Liver (tissue), 8 donors: ENCODE measurements at regions not wholly inside any gene's neighbourhood (a gene's known extent, or its start where the extent isn't known, plus 50 kb on each side); places are given as distances from the start of the nearest gene placed in this dataset.

Source experiments
- DNase-seq: peaks from one replicate; pipeline ENCODE4 v3.0.0-alpha.2; 2017; ENCODE audit warnings: low spot score
- H3K27ac ChIP-seq, 2 donors: one replicate each; pipeline ENCODE4 v1.7.0; 2013; ENCODE audit warnings: inconsistent platforms in 2 of 2, low read length in 2 of 2, control low read depth in 1 of 2, low read depth in 1 of 2, mild to moderate bottlenecking in 1 of 2
- H3K27me3 ChIP-seq, 4 donors: one replicate each; pipeline versions ENCODE4 v1.6.1 to v1.7.0; 2013; ENCODE audit warnings: low read length in 3 of 4, inconsistent platforms in 1 of 4, mild to moderate bottlenecking in 1 of 4, moderate library complexity in 1 of 4; ENCODE audit not compliant: control insufficient read depth in 4 of 4, insufficient read depth in 4 of 4
- H3K36me3 ChIP-seq, 4 donors: one replicate each; pipeline versions ENCODE4 v1.6.1 to v1.7.0; 2013; ENCODE audit warnings: low read length in 3 of 4, mild to moderate bottlenecking in 3 of 4, low read depth in 1 of 4, moderate library complexity in 1 of 4; ENCODE audit not compliant: control insufficient read depth in 4 of 4, insufficient read depth in 3 of 4
- H3K4me1 ChIP-seq, 4 donors: one replicate each; pipeline versions ENCODE4 v1.6.1 to v1.7.0; 2013; ENCODE audit warnings: low read length in 3 of 4, mild to moderate bottlenecking in 3 of 4, moderate library complexity in 1 of 4; ENCODE audit not compliant: control insufficient read depth in 4 of 4, insufficient read depth in 4 of 4
- H3K4me3 ChIP-seq, 3 donors: one replicate each; pipeline versions ENCODE4 v1.6.1 to v1.7.0; 2013; ENCODE audit warnings: low read length in 3 of 3, control low read depth in 1 of 3, low read depth in 1 of 3, mild to moderate bottlenecking in 1 of 3
- H3K9ac ChIP-seq, 2 donors: one replicate each; pipeline ENCODE4 v1.7.0; 2013; ENCODE audit warnings: low read length in 2 of 2, mild to moderate bottlenecking in 2 of 2, moderate library complexity in 2 of 2, control low read depth in 1 of 2, low read depth in 1 of 2
- H3K9me3 ChIP-seq, 4 donors: one replicate each; pipeline versions ENCODE4 v1.6.1 to v1.7.0; 2013; ENCODE audit warnings: low read length in 3 of 4; ENCODE audit not compliant: control insufficient read depth in 4 of 4
- ATF3 ChIP-seq: IDR thresholded peaks from 2 replicates; pipeline ENCODE4 v1.6.1; 2016; ENCODE audit warnings: antibody characterized with exemption
- CTCF ChIP-seq: fragments of 150-350 bp; IDR thresholded peaks from 2 replicates; pipeline ENCODE4 v1.5.1; 2017; ENCODE audit warnings: improper control_type of control experiment, low read depth, low read length; ENCODE audit not compliant: missing input control
- EGR1 ChIP-seq, 2 donors: IDR thresholded peaks; 2 replicates each; pipeline ENCODE4 v1.6.1; 2016 to 2018; ENCODE audit warnings: antibody characterized with exemption in 2 of 2, low read depth in 2 of 2
- FOXA1 ChIP-seq: IDR thresholded peaks from 2 replicates; pipeline ENCODE4 v1.6.1; 2016; ENCODE audit warnings: antibody characterized with exemption
- FOXA2 ChIP-seq: IDR thresholded peaks from 2 replicates; pipeline ENCODE4 v1.6.1; 2016; ENCODE audit warnings: antibody characterized with exemption
- GABPA ChIP-seq, 2 donors: IDR thresholded peaks in 1 of 2; conservative IDR thresholded peaks in 1 of 2; 2 replicates each; pipeline ENCODE4 v1.6.1; 2016; ENCODE audit warnings: antibody characterized with exemption in 2 of 2, mild to moderate bottlenecking in 1 of 2, moderate library complexity in 1 of 2
- HNF4A ChIP-seq, 2 donors: conservative IDR thresholded peaks; 2 replicates each; pipeline ENCODE4 v1.6.1; 2016; ENCODE audit warnings: antibody characterized with exemption in 2 of 2, mild to moderate bottlenecking in 2 of 2
- HNF4G ChIP-seq: IDR thresholded peaks from 2 replicates; pipeline ENCODE4 v1.6.1; 2016; ENCODE audit warnings: antibody characterized with exemption
- JUND ChIP-seq, 2 donors: IDR thresholded peaks; 2 replicates each; pipeline ENCODE4 v1.6.1; 2016; ENCODE audit warnings: antibody characterized with exemption in 2 of 2
- MAX ChIP-seq: IDR thresholded peaks from 2 replicates; pipeline ENCODE4 v1.6.1; 2016; ENCODE audit warnings: antibody characterized with exemption
- NR2F2 ChIP-seq: IDR thresholded peaks from 2 replicates; pipeline ENCODE4 v1.6.1; 2016; ENCODE audit warnings: antibody characterized with exemption
- RAD21 ChIP-seq, 2 donors: IDR thresholded peaks; 2 replicates each; pipeline ENCODE4 v1.6.1; 2016; ENCODE audit warnings: antibody characterized with exemption in 2 of 2, mild to moderate bottlenecking in 2 of 2
- REST ChIP-seq: IDR thresholded peaks from 2 replicates; pipeline ENCODE4 v1.6.1; 2016; ENCODE audit warnings: antibody characterized with exemption, mild to moderate bottlenecking
- RXRA ChIP-seq, 2 donors: IDR thresholded peaks; 2 replicates each; pipeline ENCODE4 v1.6.1; 2017 to 2018; ENCODE audit warnings: antibody characterized with exemption in 2 of 2, mild to moderate bottlenecking in 1 of 2
- SP1 ChIP-seq: IDR thresholded peaks from 2 replicates; pipeline ENCODE4 v1.6.1; 2018; ENCODE audit warnings: antibody characterized with exemption, mild to moderate bottlenecking
- TAF1 ChIP-seq: conservative IDR thresholded peaks from 2 replicates; pipeline ENCODE4 v1.6.1; 2016; ENCODE audit warnings: antibody characterized with exemption, mild to moderate bottlenecking
- YY1 ChIP-seq: IDR thresholded peaks from 2 replicates; pipeline ENCODE4 v1.6.1; 2016; ENCODE audit warnings: antibody characterized with exemption, mild to moderate bottlenecking
- ZBTB33 ChIP-seq: IDR thresholded peaks from 2 replicates; pipeline ENCODE4 v1.6.1; 2016; ENCODE audit warnings: antibody characterized with exemption
- WGBS: extraction: QIAGEN DNeasy Blood & Tissue Kit; methylation state at CpG from one replicate; pipeline ENCODE4 v1.1.7; 2013; 5-methylcytosine and 5-hydroxymethylcytosine counted together
- donor health status: healthy.
- donor health status: healthy.
- donor health status: healthy.
- donor health status: healthy.
- donor health status: healthy.

- TF ChIP-seq JUND (IDR thresholded peaks at IDR 0.05): peak in 1 of 2 donors; percentile 17
- TF ChIP-seq HNF4G: peak; percentile 26
- no peak for TF ChIP-seq NR2F2
- no peak for TF ChIP-seq ZBTB33
- TF ChIP-seq SP1: peak; percentile 28
- TF ChIP-seq RXRA (IDR thresholded peaks at IDR 0.05): peak in 1 of 2 donors; percentile 57
- TF ChIP-seq FOXA2: no peak
- TF ChIP-seq GABPA (IDR thresholded peaks at IDR 0.05 in 1 of 2, conservative IDR thresholded peaks at IDR 0.05 in 1 of 2): peak in 1 of 2 donors; percentile 16
- TF ChIP-seq ATF3: no peak
- TF ChIP-seq FOXA1: no peak
- no peak for TF ChIP-seq MAX
- TF ChIP-seq TAF1: no peak
- TF ChIP-seq REST: no peak
- peak; percentile 15 for TF ChIP-seq YY1
- peak; percentile 56 to 66 for TF ChIP-seq HNF4A (conservative IDR thresholded peaks at IDR 0.05)
- TF ChIP-seq CTCF: no peak
- TF ChIP-seq RAD21 (IDR thresholded peaks at IDR 0.05): peak in 1 of 2 donors; percentile 14
- no peak for TF ChIP-seq EGR1 (IDR thresholded peaks at IDR 0.05; ENCODE audit: low read depth in 2 of 2)
- Histone ChIP-seq H3K9ac (no peak overlapping the region), H3K36me3 (no peaks in the 10 kb centered on the region), H3K27me3 (no peaks in the 10 kb centered on the region), H3K9me3 (peaks cover 0 to 3% (median under 1%) of the 10 kb centered on the region in 4 donors), H3K27ac (peak overlapping the region; percentile 74 to 85), H3K4me3 (no peak overlapping the region), H3K4me1 (peaks cover 5 to 39% (median 25%) of the 10 kb centered on the region in 4 donors)
- 25% methylated on average over 3 of the region's 3 CpGs for WGBS
- no peak for DNase-seq
Observed at GRCh38 chr6:140464720-140465119, 1090.3 kb upstream of the CITED2 start.
